Mesothelial cell of epicardium (in vitro differentiated cells): ENCODE measurements at regions not wholly inside any gene's neighbourhood (a gene's known extent, or its start where the extent isn't known, plus 50 kb on each side); places are given as distances from the start of the nearest gene placed in this dataset.

Experiments
- DNase-seq, 2 experiments: peaks; one replicate each; pipeline ENCODE4 v3.0.0; 2021; ENCODE audit warnings: low spot score in 2 of 2; ENCODE audit not compliant: unreplicated experiment in 2 of 2
- H3K27ac Mint-ChIP-seq: 2 replicates; pipeline ENCODE4 v1.8.0; 2021; ENCODE audit warnings: mixed read lengths
- H3K27me3 Mint-ChIP-seq: 2 replicates; pipeline ENCODE4 v1.8.0; 2021; ENCODE audit warnings: low read depth, mixed read lengths
- H3K36me3 Mint-ChIP-seq: 2 replicates; pipeline ENCODE4 v1.8.0; 2021; ENCODE audit warnings: mixed read lengths
- H3K4me1 Mint-ChIP-seq: 2 replicates; pipeline ENCODE4 v1.8.0; 2021; ENCODE audit warnings: mixed read lengths
- H3K4me3 Mint-ChIP-seq: 2 replicates; pipeline ENCODE4 v1.8.0; 2021; ENCODE audit warnings: mild to moderate bottlenecking, moderate library complexity, mixed read lengths
- H3K9me3 Mint-ChIP-seq: 2 replicates; pipeline ENCODE4 v1.8.0; 2021; ENCODE audit warnings: mixed read lengths
- CTCF ChIP-seq: fragments of 200-600 bp; sonication (generic); IDR thresholded peaks from one replicate; pipeline ENCODE4 v1.5.0; 2021; ENCODE audit warnings: antibody characterized with exemption; ENCODE audit not compliant: unreplicated experiment

DNA sequence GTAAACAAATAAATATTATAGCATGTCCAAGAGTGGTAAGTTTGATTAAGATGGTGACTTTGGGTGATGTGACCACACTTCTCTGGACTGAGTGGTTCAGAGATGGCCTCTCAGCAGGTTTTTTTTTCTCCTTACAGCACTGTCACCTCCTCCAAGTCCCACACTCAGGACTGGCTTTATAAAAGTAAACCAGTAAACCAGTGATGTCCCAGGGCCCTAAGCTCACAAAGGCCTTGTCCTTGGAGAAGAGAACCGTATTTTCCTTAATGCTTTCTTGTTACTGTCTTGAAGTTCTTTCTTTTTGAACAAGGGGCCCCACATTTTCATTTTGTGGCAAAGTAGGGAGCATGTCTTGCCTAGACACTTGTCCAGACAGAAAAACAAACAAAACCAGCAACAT is 274.0 kb downstream of the MYCN start:
- Mint-ChIP-seq H3K27ac (no peak overlapping the region), H3K4me3 (no peak overlapping the region), H3K36me3 (no peaks in the 10 kb centered on the region), H3K27me3 (no peaks in the 10 kb centered on the region), H3K4me1 (peaks cover 3% of the 10 kb centered on the region), H3K9me3 (peaks cover 5% of the 10 kb centered on the region)
- no peak for TF ChIP-seq CTCF
- DNase-seq: no peak

GRCh38 chr2:16212321-16212720 is 272.0 kb downstream of the MYCN start:
- Mint-ChIP-seq H3K9me3 (peaks cover 8% of the 10 kb centered on the region), H3K4me1 (no peaks in the 10 kb centered on the region), H3K27ac (no peak overlapping the region), H3K4me3 (no peak overlapping the region), H3K36me3 (no peaks in the 10 kb centered on the region), H3K27me3 (no peaks in the 10 kb centered on the region)
- DNase-seq: no peak
- no peak for TF ChIP-seq CTCF

DNA sequence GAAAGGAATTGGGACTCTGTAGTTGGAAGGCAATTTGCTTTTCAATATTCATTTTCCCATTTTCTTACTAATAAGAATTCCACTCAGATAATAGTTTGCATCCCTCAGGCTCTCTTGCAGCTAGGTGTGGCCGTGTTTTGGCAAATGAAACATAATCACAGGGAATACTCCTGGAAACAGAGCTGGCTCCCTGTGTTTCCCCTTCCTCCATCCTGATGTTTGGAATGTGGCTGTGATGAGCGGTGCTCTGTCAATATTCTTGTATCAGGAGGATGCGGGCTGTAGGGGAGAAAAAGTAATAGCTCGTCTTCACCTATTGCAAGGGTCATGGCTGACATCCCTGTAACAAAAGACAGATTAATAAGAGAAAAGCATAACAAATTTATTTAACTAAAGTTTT is 271.0 kb downstream of the MYCN start:
- Mint-ChIP-seq H3K27ac (no peak overlapping the region), H3K9me3 (peaks cover 11% of the 10 kb centered on the region), H3K4me3 (no peak overlapping the region), H3K27me3 (no peaks in the 10 kb centered on the region), H3K36me3 (no peaks in the 10 kb centered on the region), H3K4me1 (no peaks in the 10 kb centered on the region)
- no peak for DNase-seq
- no peak for TF ChIP-seq CTCF

DNA sequence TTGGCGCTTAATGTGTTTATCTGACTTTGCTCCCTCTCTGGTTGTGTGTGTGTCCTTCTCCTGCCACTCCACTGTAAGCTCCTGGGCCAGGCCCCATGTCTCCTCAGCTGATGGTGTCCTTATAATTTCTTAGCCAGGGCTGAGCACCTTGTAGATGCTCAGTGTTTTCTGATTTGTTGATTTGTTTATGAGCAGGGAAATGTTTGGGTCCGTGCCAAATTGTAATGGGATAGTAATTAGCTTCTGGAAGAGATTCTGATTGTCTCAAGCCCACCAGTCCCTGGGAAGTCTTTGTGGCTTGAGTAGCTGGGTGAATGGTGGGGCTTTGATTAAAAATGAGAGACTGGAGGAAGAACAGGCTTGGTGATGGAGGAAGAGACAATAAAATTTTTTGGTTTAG is 270.5 kb downstream of the MYCN start:
- no peak overlapping the region for H3K4me3 Mint-ChIP-seq
- no peak for DNase-seq
- H3K36me3 Mint-ChIP-seq: no peaks in the 10 kb centered on the region
- no peaks in the 10 kb centered on the region for H3K4me1 Mint-ChIP-seq
- H3K9me3 Mint-ChIP-seq: peaks cover 11% of the 10 kb centered on the region
- H3K27ac Mint-ChIP-seq: no peak overlapping the region
- no peak for TF ChIP-seq CTCF
- no peaks in the 10 kb centered on the region for H3K27me3 Mint-ChIP-seq

DNA sequence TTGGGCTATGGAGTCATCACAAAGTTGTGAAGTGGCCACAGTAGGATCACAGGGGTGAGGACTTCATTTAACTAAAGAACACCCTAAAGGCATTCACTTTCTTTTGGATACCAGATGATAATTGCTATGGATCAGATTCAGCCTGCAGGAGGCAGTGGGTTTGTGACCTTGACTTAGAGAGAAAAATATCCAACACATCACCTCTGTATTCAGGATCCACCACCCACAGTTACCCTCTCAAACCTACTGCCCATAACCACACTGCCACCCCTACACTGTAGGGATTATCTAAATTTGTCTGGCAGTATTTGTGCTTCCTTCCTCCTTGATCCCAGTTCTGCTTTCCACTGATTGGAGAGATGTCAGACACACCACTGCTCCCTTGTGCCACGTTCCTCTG is 269.4 kb downstream of the MYCN start:
- Mint-ChIP-seq H3K27me3 (no peaks in the 10 kb centered on the region), H3K4me1 (no peaks in the 10 kb centered on the region), H3K9me3 (peaks cover 11% of the 10 kb centered on the region), H3K27ac (no peak overlapping the region), H3K4me3 (no peak overlapping the region), H3K36me3 (no peaks in the 10 kb centered on the region)
- no peak for TF ChIP-seq CTCF
- DNase-seq: no peak

DNA sequence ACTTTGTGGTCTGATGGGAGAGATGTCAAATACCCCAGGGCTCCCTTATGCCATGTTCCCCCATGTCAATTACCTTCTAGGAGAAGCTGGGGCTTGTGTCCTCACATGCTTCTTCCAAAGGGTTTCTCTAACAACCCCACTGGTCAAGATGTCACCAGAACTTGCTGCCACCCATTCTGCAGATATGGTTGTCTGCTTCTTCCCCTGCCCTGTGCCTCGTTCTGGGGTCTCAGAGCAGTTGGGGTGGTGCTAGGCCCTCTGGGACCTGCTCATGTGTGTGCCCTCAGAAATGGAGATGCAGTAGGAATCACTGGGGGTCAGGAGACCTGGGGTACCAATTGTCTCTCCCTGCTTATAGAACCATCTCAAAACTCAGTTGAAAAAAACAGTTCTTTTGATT is 268.6 kb downstream of the MYCN start:
- H3K27ac Mint-ChIP-seq: no peak overlapping the region
- H3K27me3 Mint-ChIP-seq: no peaks in the 10 kb centered on the region
- no peak for TF ChIP-seq CTCF
- H3K9me3 Mint-ChIP-seq: peaks cover 11% of the 10 kb centered on the region
- no peak overlapping the region for H3K4me3 Mint-ChIP-seq
- DNase-seq: no peak
- no peaks in the 10 kb centered on the region for H3K36me3 Mint-ChIP-seq
- no peaks in the 10 kb centered on the region for H3K4me1 Mint-ChIP-seq
